ENCODE measurements at regions not wholly inside any gene's neighbourhood (a gene's known extent, or its start where the extent isn't known, plus 50 kb on each side); places are given as distances from the start of the nearest gene placed in this dataset.

GRCh38 chr20:60238992-60239660, 280.9 kb downstream of the CDH26 start:
- Histone ChIP-seq H3K4me1 (no peaks in the 10 kb centered on the region), H3K4me3 (no peak overlapping the region), H3K27me3 (peaks cover 33% of the 10 kb centered on the region), H3K36me3 (no peaks in the 10 kb centered on the region), H3K9me3 (replicated peaks) (no peaks in the 10 kb centered on the region), H3K27ac (no peak overlapping the region)
- DNase-seq = no peak

- H3K27ac ChIP-seq = no peak overlapping the region
- H3K36me3 ChIP-seq = no peaks in the 10 kb centered on the region
- peaks cover 27% of the 10 kb centered on the region for H3K27me3 ChIP-seq
- no peaks in the 10 kb centered on the region for H3K9me3 ChIP-seq (replicated peaks)
- H3K4me3 ChIP-seq = no peak overlapping the region
- DNase-seq = no peak
- H3K4me1 ChIP-seq = no peaks in the 10 kb centered on the region
These were observed 281.7 kb downstream of the CDH26 start for GRCh38 chr20:60239956-60240355.

GRCh38 chr20:60240415-60240814, 282.2 kb downstream of the CDH26 start:
- Histone ChIP-seq H3K4me3 (no peak overlapping the region), H3K27me3 (peaks cover 27% of the 10 kb centered on the region), H3K9me3 (replicated peaks) (no peaks in the 10 kb centered on the region), H3K36me3 (no peaks in the 10 kb centered on the region), H3K27ac (no peak overlapping the region), H3K4me1 (no peaks in the 10 kb centered on the region)
- no peak for DNase-seq

- Histone ChIP-seq H3K27ac (no peak overlapping the region), H3K36me3 (no peaks in the 10 kb centered on the region), H3K9me3 (replicated peaks) (no peaks in the 10 kb centered on the region), H3K4me1 (no peaks in the 10 kb centered on the region), H3K4me3 (no peak overlapping the region), H3K27me3 (peaks cover 27% of the 10 kb centered on the region)
- DNase-seq = no peak
These were observed 282.8 kb downstream of the CDH26 start for GRCh38 chr20:60240986-60241385.

DNA sequence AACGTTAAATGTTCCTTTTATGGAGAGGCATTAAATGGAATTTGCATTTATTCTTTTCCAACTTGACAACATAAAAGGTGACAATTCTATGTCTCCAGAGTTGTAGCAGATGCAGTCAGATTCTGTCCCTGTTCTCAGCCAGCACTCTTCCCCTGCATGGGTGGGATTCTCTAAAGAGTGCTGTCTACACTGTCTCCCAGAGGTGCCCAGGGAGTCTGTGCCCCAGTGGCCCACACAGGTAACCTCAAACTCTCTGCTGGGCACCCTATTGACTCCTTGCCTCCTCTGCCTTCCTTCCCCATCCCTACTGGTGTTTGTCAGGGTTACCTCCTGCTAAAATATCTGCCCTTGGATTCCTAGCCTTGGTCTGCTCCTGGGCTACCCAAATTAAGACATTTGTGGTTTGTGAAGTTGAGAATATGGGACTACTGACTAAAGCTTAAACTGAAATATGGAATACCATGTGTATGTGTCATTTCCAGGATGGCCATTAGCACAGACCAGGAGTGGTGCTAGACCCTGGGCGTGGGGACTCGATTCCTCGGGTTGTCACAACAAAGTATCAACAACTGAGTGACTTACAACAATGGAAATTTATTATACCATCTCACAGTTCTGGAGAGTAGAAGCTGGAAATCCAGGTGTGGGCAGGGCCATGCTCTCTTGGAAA, 284.7 kb downstream of the CDH26 start:
- H3K27me3 ChIP-seq = peaks cover 15% of the 10 kb centered on the region
- no peaks in the 10 kb centered on the region for H3K9me3 ChIP-seq (replicated peaks)
- H3K36me3 ChIP-seq = no peaks in the 10 kb centered on the region
- H3K4me1 ChIP-seq = no peaks in the 10 kb centered on the region
- no peak overlapping the region for H3K27ac ChIP-seq
- no peak overlapping the region for H3K4me3 ChIP-seq
- no peak for DNase-seq

DNA sequence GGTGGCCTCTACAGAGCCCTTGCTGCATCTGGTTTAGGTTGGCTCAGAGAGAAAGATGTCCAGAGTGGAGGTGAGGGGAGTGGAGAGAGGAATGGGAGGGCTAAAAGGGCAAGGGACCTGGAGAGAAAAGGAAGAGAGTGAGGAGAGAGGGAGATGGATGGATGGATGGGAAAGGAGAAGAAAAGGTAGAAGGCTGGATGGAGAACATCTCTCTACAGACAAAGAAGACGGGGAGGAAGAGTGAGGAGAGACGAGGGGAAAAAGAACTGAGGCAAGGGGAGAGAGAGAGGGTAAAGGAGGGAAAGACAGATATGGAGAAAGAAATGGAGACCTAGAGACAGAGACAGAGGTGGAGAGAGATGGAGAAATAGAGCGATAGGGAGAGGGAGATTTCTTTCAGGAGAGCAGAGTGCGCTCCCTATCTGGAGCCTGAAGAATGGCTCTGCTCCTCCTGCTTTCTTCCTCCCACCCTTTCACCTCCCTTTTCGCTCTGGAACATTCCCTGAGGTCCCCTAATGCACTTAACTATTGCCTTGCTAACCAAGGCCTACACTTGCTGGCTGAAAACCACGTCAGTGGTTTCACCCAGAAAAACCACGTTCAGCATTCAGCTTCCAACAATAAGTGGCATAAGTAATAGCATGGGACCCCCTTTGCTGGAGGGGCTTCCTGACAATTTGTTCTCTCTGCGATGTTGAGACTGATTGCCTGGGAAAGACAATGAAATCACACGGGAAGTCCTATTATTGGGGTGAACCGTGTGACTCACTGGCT, 286.3 kb downstream of the CDH26 start:
- Histone ChIP-seq H3K4me3 (no peak overlapping the region), H3K27ac (no peak overlapping the region), H3K9me3 (replicated peaks) (no peaks in the 10 kb centered on the region), H3K27me3 (peaks cover 12% of the 10 kb centered on the region), H3K36me3 (no peaks in the 10 kb centered on the region), H3K4me1 (no peaks in the 10 kb centered on the region)
- no peak for DNase-seq

DNA sequence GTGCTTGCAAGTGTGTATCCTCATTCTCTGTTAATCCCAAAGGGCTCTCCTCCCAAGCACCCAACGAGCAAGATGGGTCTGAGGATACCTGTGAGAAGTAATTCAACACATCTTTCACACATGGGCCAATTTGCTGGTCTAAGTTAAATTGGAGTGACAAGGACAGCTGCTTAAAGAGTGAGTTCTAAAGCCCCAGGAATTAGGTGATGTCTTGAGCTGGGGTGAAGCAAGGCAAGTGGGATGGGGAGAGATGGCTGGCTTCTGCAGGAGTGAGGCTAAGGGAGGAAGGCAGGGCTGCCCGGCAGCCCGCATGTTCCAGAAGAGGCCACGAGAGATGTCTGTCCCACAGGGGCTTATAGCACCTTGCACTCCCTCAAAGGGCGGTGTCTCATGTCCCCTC, 288.5 kb downstream of the CDH26 start:
- Histone ChIP-seq H3K27me3 (peaks cover 20% of the 10 kb centered on the region), H3K4me1 (no peaks in the 10 kb centered on the region), H3K27ac (no peak overlapping the region), H3K36me3 (no peaks in the 10 kb centered on the region), H3K4me3 (no peak overlapping the region), H3K9me3 (replicated peaks) (no peaks in the 10 kb centered on the region)
- peak in 1 of 2 experiments; percentile 62 for DNase-seq

- Histone ChIP-seq H3K27me3 (peaks cover 31% of the 10 kb centered on the region), H3K4me3 (no peak overlapping the region), H3K4me1 (no peaks in the 10 kb centered on the region), H3K9me3 (replicated peaks) (no peaks in the 10 kb centered on the region), H3K27ac (no peak overlapping the region), H3K36me3 (no peaks in the 10 kb centered on the region)
- DNase-seq = no peak
These were observed 291.2 kb downstream of the CDH26 start for GRCh38 chr20:60249436-60249835.

- Histone ChIP-seq H3K27ac (no peak overlapping the region), H3K4me1 (no peaks in the 10 kb centered on the region), H3K36me3 (no peaks in the 10 kb centered on the region), H3K4me3 (no peak overlapping the region), H3K27me3 (peaks cover 31% of the 10 kb centered on the region), H3K9me3 (replicated peaks) (no peaks in the 10 kb centered on the region)
- no peak for DNase-seq
These were observed 292.0 kb downstream of the CDH26 start for GRCh38 chr20:60250251-60250650.

- Histone ChIP-seq H3K27ac (no peak overlapping the region), H3K4me1 (no peaks in the 10 kb centered on the region), H3K9me3 (replicated peaks) (no peaks in the 10 kb centered on the region), H3K27me3 (peaks cover 31% of the 10 kb centered on the region), H3K36me3 (no peaks in the 10 kb centered on the region), H3K4me3 (no peak overlapping the region)
- DNase-seq = no peak
These were observed 294.6 kb downstream of the CDH26 start for GRCh38 chr20:60252866-60253265.

DNA sequence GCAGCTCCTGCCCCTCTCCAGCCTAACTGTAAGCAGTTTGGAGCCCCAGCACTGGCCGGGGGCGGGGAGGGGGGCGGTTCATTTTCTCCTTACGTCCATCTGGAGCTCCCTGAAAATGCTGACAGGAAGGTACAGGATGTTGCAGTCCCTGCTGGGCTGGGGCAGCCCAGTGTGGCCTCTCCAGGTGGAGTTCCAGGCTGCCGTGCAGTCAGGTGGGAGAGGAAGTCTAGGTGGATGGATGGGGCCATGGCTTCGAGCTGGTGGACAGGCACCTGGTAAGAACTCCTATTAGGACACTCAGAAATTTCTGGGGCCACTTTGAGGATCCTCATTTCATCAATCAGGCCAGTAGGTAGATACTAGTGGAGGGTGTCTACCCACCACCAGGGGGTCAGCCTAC, 295.2 kb downstream of the CDH26 start:
- H3K27ac ChIP-seq = no peak overlapping the region
- peaks cover 30% of the 10 kb centered on the region for H3K27me3 ChIP-seq
- H3K36me3 ChIP-seq = no peaks in the 10 kb centered on the region
- DNase-seq = no peak
- H3K4me3 ChIP-seq = no peak overlapping the region
- no peaks in the 10 kb centered on the region for H3K4me1 ChIP-seq
- no peaks in the 10 kb centered on the region for H3K9me3 ChIP-seq (replicated peaks)

GRCh38 chr20:60254901-60255411, 296.7 kb downstream of the CDH26 start:
- Histone ChIP-seq H3K36me3 (no peaks in the 10 kb centered on the region), H3K4me3 (no peak overlapping the region), H3K27ac (no peak overlapping the region), H3K4me1 (no peaks in the 10 kb centered on the region), H3K9me3 (replicated peaks) (no peaks in the 10 kb centered on the region), H3K27me3 (peaks cover 34% of the 10 kb centered on the region)
- DNase-seq = no peak

- Histone ChIP-seq H3K4me1 (no peaks in the 10 kb centered on the region), H3K9me3 (replicated peaks) (no peaks in the 10 kb centered on the region), H3K4me3 (no peak overlapping the region), H3K27me3 (peaks cover 33% of the 10 kb centered on the region), H3K36me3 (no peaks in the 10 kb centered on the region), H3K27ac (no peak overlapping the region)
- no peak for DNase-seq
These were observed 297.2 kb downstream of the CDH26 start for GRCh38 chr20:60255415-60255814.

- no peaks in the 10 kb centered on the region for H3K4me1 ChIP-seq
- no peak overlapping the region for H3K4me3 ChIP-seq
- peaks cover 28% of the 10 kb centered on the region for H3K27me3 ChIP-seq
- H3K27ac ChIP-seq = no peak overlapping the region
- no peak for DNase-seq
- no peaks in the 10 kb centered on the region for H3K9me3 ChIP-seq (replicated peaks)
- no peaks in the 10 kb centered on the region for H3K36me3 ChIP-seq
These were observed 297.6 kb downstream of the CDH26 start for GRCh38 chr20:60255866-60256265.

- DNase-seq = no peak
- Histone ChIP-seq H3K4me1 (no peaks in the 10 kb centered on the region), H3K9me3 (replicated peaks) (no peaks in the 10 kb centered on the region), H3K4me3 (no peak overlapping the region), H3K27me3 (peaks cover 21% of the 10 kb centered on the region), H3K27ac (no peak overlapping the region), H3K36me3 (no peaks in the 10 kb centered on the region)
These were observed 298.6 kb downstream of the CDH26 start for GRCh38 chr20:60256811-60257210.
